ENCODE measurements at regions not wholly inside any gene's neighbourhood (a gene's known extent, or its start where the extent isn't known, plus 50 kb on each side); places are given as distances from the start of the nearest gene placed in this dataset.

DNA sequence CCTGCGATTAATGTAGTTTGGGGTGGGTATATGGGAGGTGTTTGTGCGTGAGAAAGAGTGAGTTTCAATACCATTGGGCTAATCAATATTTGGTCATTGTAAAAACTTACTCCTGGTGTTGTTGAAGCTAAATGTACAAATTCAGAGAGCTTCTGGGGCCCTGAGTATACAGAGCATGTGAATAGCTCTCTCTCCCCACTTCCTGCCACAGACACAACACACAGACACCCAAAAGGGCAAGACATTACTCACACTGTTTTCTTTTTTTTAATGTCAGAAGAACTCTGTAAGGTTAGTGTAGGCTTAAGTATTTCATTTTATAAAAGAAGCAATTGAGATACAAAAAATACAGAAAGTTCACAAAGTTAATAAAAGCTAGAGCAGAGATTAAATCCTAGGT is 151.3 kb upstream of the KCNIP4 start:
- 79 to 91% (median 83%) methylated on average over 2 of the region's 2 CpGs for WGBS, 4 donors

GRCh38 chr4:22097596-22097995 is 149.0 kb upstream of the KCNIP4 start:
- H3K4me1 ChIP-seq: no peaks in the 10 kb centered on the region
- H3K27ac ChIP-seq: no peak overlapping the region
- ATAC-seq (no peak), DNase-seq (no peak)
- peaks cover 0 to 3% (median 0%) of the 10 kb centered on the region in 12 donors for H3K9me3 ChIP-seq
- no peaks in the 10 kb centered on the region for H3K36me3 ChIP-seq
- TF ChIP-seq POLR2A (IDR thresholded peaks at IDR 0.05): no peak
- TF ChIP-seq, protein P1, sequence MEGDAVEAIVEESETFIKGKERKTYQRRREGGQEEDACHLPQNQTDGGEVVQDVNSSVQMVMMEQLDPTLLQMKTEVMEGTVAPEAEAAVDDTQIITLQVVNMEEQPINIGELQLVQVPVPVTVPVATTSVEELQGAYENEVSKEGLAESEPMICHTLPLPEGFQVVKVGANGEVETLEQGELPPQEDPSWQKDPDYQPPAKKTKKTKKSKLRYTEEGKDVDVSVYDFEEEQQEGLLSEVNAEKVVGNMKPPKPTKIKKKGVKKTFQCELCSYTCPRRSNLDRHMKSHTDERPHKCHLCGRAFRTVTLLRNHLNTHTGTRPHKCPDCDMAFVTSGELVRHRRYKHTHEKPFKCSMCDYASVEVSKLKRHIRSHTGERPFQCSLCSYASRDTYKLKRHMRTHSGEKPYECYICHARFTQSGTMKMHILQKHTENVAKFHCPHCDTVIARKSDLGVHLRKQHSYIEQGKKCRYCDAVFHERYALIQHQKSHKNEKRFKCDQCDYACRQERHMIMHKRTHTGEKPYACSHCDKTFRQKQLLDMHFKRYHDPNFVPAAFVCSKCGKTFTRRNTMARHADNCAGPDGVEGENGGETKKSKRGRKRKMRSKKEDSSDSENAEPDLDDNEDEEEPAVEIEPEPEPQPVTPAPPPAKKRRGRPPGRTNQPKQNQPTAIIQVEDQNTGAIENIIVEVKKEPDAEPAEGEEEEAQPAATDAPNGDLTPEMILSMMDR (IDR thresholded peaks at IDR 0.05): no peak
- 62 to 68% (median 65%) methylated on average over 2 of the region's 2 CpGs for WGBS, 4 donors
- intact Hi-C loops (cut with DNase I): no loop called here
- H3K27me3 ChIP-seq: no peaks in the 10 kb centered on the region
- no peak overlapping the region for H3K4me3 ChIP-seq

More for the DNA sequence above, 151.3 kb upstream of the KCNIP4 start:
- H3K9me3 ChIP-seq: peaks cover 0 to 1% (median 0%) of the 10 kb centered on the region in 12 donors
- H3K27ac ChIP-seq: no peak overlapping the region
- H3K27me3 ChIP-seq: no peaks in the 10 kb centered on the region
- H3K36me3 ChIP-seq: no peaks in the 10 kb centered on the region
- DNase-seq: no peak
- H3K4me3 ChIP-seq: no peak overlapping the region
- TF ChIP-seq, protein P1 (IDR thresholded peaks at IDR 0.05): no peak
- TF ChIP-seq POLR2A (IDR thresholded peaks at IDR 0.05): no peak
- ATAC-seq: no peak
- intact Hi-C loops (cut with DNase I): no loop called here
- no peaks in the 10 kb centered on the region for H3K4me1 ChIP-seq

- Histone ChIP-seq H3K4me3 (no peak overlapping the region), H3K27ac (no peak overlapping the region), H3K36me3 (no peaks in the 10 kb centered on the region), H3K4me1 (no peaks in the 10 kb centered on the region), H3K27me3 (no peaks in the 10 kb centered on the region), H3K9me3 (peaks cover 0 to 3% (median 0%) of the 10 kb centered on the region in 12 donors)
- DNase-seq (no peak), ATAC-seq (no peak)
- intact Hi-C loops (cut with DNase I): no loop called here
- TF ChIP-seq, protein P1 (IDR thresholded peaks at IDR 0.05): no peak
- TF ChIP-seq POLR2A (IDR thresholded peaks at IDR 0.05): no peak
These were observed 145.6 kb upstream of the KCNIP4 start for GRCh38 chr4:22094217-22094616.

- no peaks in the 10 kb centered on the region for H3K4me1 ChIP-seq
- DNase-seq (no peak), ATAC-seq (no peak)
- no peak overlapping the region for H3K4me3 ChIP-seq
- 56 to 75% (median 68%) methylated on average over 3 of the region's 3 CpGs for WGBS, 4 donors
- H3K27me3 ChIP-seq: no peaks in the 10 kb centered on the region
- peaks cover 0 to 6% (median 0%) of the 10 kb centered on the region in 12 donors for H3K9me3 ChIP-seq
- intact Hi-C loops (cut with DNase I): no loop called here
- H3K36me3 ChIP-seq: no peaks in the 10 kb centered on the region
- TF ChIP-seq, protein P1 (IDR thresholded peaks at IDR 0.05): no peak
- no peak for TF ChIP-seq POLR2A (IDR thresholded peaks at IDR 0.05)
- no peak overlapping the region for H3K27ac ChIP-seq
These were observed 144.6 kb upstream of the KCNIP4 start for GRCh38 chr4:22093126-22093525.

Measured in heart left ventricle (tissue), 16 donors.